ENCODE measurements at regions not wholly inside any gene's neighbourhood (a gene's known extent, or its start where the extent isn't known, plus 50 kb on each side); places are given as distances from the start of the nearest gene placed in this dataset.

- no peak for TF ChIP-seq POLR2A (IDR thresholded peaks at IDR 0.05)
- TF ChIP-seq CTCF (IDR thresholded peaks at IDR 0.05): no peak
Measured at GRCh38 chr5:93902288-93902687, 160.9 kb upstream of the POU5F2 start.
